Ovary (tissue), 3 donors: ENCODE measurements at regions not wholly inside any gene's neighbourhood (a gene's known extent, or its start where the extent isn't known, plus 50 kb on each side); places are given as distances from the start of the nearest gene placed in this dataset.

Source experiments
- CTCF ChIP-seq, 3 donors: fragments of 450-650 bp in 2 of 3; fragments of 200-600 bp in 1 of 3; IDR thresholded peaks; one replicate each; pipeline versions ENCODE4 v1.5.1 to v1.8.0; 2016 to 2022; ENCODE audit warnings: antibody characterized with exemption in 3 of 3, mild to moderate bottlenecking in 1 of 3
- EP300 ChIP-seq: sonication (generic); formaldehyde crosslinking; IDR thresholded peaks from one replicate; pipeline ENCODE4 v1.6.1; 2017; ENCODE audit warnings: antibody characterized with exemption
- POLR2A ChIP-seq: fragments of 450-650 bp; IDR thresholded peaks from one replicate; pipeline ENCODE4 v1.6.1; 2017; ENCODE audit warnings: antibody characterized with exemption, mild to moderate bottlenecking, moderate library complexity
- donor health status: DM: no; HTN: no; CAD: no.

GRCh38 chr3:146658841-146659240 is 53.7 kb upstream of the PLSCR5 start:
- TF ChIP-seq CTCF (IDR thresholded peaks at IDR 0.05) (no peak), POLR2A (no peak), EP300 (no peak)
